Fibroblast of upper back skin (primary cell): ENCODE measurements at regions not wholly inside any gene's neighbourhood (a gene's known extent, or its start where the extent isn't known, plus 50 kb on each side); places are given as distances from the start of the nearest gene placed in this dataset.
"Not testable (repeated sequence)": the region's sequence is repeated elsewhere in the genome, so short reads cannot be mapped to it uniquely, and the experiment has no call there.

ENCODE experiments used
- DNase-seq: peaks from one replicate; pipeline ENCODE4 v3.0.0-alpha.2; 2013

GRCh38 chr13:61214551-61214950, 201.1 kb downstream of the PCDH20 start:
- no peak for DNase-seq

GRCh38 chr13:61205898-61206297, 209.8 kb downstream of the PCDH20 start:
- DNase-seq, result not testable (repeated sequence)

DNA sequence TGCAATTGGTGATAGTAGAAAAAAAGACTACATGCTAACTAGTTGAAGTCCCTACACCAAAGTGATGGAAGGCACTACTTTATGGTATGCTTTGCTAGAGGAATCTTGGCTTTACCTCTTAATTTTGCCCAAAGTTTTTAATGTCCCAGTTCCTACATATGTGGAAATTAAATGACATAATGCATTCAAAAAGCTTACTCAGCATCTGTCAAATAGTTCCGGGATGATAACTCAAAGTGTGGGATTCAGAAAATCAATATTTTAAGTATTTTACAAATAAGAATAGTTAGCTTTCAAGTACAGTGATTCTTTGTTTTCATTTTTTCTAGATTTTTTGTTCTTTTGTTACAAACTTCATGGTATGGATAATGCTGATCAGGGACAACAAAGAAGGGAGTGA, 211.6 kb downstream of the PCDH20 start:
- DNase-seq, result no peak

GRCh38 chr13:61202042-61202441, 213.6 kb downstream of the PCDH20 start:
- DNase-seq, result no peak

DNA sequence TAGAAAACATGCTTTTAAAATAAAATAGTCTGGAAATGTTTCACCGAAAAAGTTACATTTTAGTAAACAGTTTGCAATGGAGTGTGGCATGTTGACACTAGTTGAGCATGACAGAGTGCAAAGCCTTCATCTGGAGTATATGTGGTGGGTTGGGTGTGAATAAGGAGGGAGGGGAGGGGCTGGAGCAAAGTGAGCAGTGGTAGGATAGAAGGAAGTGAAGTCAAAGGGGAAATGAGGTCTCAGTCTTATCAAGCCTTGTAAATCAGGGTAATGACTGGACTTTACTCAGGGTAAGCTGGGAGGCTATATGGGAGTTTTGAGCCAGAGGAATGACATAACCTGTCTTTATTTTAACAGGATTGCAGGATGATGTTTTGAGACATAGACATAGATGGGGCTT, 222.8 kb downstream of the PCDH20 start:
- DNase-seq, result no peak

- DNase-seq, result no peak
These were observed 227.6 kb downstream of the PCDH20 start for GRCh38 chr13:61188057-61188456.

DNA sequence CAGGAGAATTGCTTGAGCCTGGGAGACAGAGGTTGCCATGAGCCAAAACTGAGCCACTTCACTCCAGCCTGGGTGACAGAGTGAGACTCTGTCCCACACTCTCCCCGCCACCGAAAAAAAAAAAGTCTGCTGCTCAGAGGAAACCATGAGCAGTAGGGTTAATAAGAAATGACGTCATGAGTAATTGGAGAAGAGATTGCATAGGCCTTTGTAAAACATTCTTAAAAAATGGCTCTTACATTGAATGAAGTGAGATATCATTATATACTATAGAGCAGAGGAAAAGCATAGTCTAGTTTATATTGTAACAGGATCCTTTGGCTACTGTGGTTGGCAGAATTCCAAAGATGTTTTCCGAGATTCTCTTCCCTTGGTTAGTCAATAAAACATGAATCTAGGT, 228.2 kb downstream of the PCDH20 start:
- no peak for DNase-seq

GRCh38 chr13:61183670-61184069, 232.0 kb downstream of the PCDH20 start:
- no peak for DNase-seq

DNA sequence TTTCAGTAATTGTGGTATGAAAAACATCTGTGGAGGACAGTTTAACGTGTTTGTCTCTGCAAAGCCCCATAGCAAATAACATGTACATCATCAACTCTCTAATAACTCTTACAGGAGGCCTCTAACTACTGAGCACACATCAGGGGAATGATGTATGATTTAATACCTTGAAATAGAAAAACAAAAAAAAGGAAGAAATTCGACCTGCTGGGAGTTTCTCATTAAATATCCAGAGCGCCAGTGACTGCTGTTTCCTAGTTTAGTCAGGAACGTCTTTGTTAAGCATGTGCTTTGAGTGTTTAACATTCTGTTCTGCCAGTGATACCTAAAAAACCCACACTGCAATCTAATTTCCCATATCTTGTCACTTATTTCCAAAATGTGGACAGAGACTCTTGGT, 235.4 kb downstream of the PCDH20 start:
- DNase-seq, result no peak

DNA sequence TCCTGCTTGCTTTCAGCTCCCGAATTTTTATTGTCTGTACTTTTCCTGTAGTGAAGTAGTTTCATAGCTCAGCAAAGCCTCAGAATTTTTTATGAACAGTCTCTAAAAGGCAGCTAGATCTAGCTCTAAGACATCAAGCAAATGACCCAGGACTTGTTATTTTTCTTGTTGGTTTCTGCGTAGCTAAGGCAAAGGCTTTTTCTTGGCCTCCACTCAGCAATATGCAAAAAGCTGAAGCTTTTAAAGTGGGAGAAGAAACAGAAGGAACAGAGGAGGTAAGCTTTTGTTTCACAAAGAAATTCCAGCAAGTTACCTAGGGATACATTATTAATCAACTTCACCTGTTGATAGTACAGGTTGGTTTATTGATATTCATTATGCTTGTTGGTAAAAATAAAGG, 235.9 kb downstream of the PCDH20 start:
- DNase-seq, result no peak

- DNase-seq, result no peak
These were observed 244.8 kb downstream of the PCDH20 start for GRCh38 chr13:61170856-61171255.

GRCh38 chr13:61162636-61163035, 253.0 kb downstream of the PCDH20 start:
- DNase-seq, result peak; percentile 14

DNA sequence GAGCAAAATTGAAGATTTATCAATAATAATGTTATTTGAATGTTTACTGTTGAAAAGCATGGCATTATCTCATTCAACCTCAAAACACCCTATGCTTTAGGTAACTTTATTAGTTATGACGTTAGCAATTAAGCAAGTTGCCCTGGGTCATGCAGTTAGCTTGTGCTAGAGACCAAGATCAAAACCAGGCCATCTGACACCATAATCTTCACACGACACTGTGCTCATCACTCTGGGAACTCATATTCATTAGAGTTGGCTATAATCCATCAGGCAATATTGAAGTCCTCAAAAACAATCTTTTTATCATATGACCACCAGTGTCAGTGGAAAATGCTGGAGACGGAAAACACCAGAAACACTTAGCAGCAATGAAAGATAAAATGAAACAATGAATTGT, 253.5 kb downstream of the PCDH20 start:
- DNase-seq, result no peak

- DNase-seq, result no peak
These were observed 258.9 kb downstream of the PCDH20 start for GRCh38 chr13:61156753-61157152.

- no peak for DNase-seq
These were observed 264.6 kb downstream of the PCDH20 start for GRCh38 chr13:61151062-61151461.

- DNase-seq, result no peak
These were observed 266.3 kb downstream of the PCDH20 start for GRCh38 chr13:61149331-61149730.

GRCh38 chr13:61148691-61149315, 266.8 kb downstream of the PCDH20 start:
- DNase-seq, result no peak

DNA sequence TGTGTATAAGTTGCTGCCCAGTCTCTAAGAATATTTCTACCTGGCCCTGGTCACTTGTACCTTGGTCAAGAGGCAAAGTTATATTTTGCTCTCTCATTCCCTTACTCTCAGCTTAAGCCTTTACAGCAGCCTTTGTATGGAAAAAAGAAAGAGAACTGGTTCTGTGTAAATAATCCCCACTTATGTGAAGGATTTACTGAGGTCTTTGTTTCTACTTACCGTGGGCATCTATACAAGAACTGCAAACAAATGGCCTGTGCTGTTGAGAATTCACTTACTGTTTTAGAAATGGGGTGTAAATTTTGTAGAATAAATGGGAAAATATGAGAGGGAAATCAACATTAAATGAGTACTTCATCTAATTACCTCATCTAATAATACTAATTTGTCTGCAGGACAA, 267.4 kb downstream of the PCDH20 start:
- no peak for DNase-seq

DNA sequence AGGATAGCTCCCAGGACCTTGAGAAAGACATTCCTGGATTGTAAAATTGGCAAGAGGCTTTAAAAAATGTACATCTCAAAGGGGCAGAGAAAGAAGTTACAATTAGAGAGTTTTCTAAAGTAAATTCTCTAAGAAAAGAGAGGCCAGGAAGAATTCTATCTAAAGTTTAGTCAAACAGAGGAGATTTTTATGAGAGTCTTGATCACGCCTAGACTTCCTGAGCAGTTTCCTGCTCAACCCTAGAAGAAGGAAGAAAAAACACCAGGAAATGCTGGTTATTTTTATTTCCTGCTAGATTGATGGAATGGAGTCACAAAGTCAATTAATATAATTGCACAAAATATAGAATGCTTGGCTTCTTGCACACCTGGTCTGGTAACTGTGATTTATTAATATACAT, 269.1 kb downstream of the PCDH20 start:
- no peak for DNase-seq

- DNase-seq, result no peak
These were observed 269.5 kb downstream of the PCDH20 start for GRCh38 chr13:61146158-61146557.

GRCh38 chr13:61144834-61145593, 270.6 kb downstream of the PCDH20 start:
- no peak for DNase-seq

DNA sequence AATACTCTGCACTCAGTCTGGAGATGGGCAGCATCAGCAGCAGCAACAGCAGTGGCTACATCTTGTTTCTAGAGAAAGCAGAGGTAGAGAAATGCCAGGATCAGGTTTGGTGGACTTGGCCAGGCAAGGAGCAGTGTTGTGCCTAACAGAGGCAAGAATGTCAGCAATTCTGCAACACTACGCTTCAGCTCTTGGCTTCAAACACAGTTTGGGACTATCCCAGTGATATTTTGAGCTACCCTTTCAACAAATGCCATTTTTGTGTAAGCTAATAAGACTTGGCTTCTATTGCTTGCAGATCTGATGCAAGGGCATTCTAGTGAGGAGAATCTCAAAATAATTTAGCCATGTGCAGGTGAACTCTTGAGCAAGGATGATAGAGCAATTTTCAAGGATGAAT, 271.3 kb downstream of the PCDH20 start:
- DNase-seq, result no peak

DNA sequence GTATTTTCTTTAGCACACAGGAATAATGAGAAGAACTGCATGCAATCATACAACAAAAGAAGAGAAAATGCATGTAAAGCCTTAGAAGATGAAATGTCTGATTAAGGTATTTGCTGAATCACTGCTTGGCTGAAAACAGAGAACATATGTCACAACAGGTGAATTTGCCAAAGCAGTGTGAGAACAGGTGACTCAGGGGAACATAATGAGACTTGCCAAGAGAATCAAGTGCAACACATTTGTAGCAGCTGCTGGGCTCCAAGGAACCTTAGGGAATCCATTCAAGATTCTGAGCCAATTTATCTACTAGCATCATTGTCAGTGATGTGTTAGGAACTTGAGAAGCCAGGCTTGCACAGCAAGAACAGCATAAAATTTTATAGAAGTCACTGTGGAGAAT, 273.1 kb downstream of the PCDH20 start:
- no peak for DNase-seq

GRCh38 chr13:61138857-61139256, 276.8 kb downstream of the PCDH20 start:
- no peak for DNase-seq

GRCh38 chr13:61136515-61136914, 279.1 kb downstream of the PCDH20 start:
- no peak for DNase-seq
